IPS-NIHi7 (cell line): ENCODE measurements at regions not wholly inside any gene's neighbourhood (a gene's known extent, or its start where the extent isn't known, plus 50 kb on each side); places are given as distances from the start of the nearest gene placed in this dataset.

Source experiments
- DNase-seq: peaks from one replicate; pipeline ENCODE4 v3.0.0; 2012; ENCODE audit warnings: mixed read lengths; ENCODE audit errors: extremely low spot score

DNA sequence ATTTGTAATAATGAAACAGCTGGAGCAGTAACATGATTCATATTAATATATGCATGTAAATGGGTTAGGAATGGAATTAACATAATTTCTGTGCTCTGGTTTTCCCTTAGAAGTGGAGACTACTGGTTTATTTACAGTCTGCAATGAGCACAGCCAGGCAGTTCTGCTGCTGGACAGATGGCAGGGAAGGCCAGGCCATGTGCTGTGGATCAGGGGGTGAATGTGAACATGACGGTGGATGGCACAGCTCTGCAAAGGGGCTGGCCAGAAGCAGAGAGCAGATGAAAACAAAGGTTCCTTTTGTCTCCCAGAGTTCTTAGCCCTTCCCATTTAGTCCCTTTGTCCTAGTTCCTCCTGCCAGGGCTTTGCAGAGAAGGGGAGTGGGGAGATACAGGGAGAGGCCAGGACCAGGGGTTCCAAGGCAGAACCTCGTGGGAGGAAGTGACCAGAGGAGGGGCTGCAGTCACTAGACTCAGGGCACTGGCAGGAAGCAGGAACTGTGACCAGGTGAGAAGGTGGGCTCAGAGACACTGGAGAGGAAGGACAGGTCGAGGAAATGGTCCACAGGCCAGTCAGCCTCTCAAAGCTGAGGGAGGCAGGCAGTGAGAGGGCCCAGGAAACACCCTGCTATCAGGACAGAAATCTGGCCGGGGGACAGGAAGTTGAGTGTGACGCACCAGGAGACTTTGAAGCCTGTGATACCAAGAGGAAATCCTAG is 112.9 kb upstream of the ATP8B1 start:
- no peak for DNase-seq

- no peak for DNase-seq
Observed at GRCh38 chr18:57915248-57915647, 112.1 kb upstream of the ATP8B1 start.

DNA sequence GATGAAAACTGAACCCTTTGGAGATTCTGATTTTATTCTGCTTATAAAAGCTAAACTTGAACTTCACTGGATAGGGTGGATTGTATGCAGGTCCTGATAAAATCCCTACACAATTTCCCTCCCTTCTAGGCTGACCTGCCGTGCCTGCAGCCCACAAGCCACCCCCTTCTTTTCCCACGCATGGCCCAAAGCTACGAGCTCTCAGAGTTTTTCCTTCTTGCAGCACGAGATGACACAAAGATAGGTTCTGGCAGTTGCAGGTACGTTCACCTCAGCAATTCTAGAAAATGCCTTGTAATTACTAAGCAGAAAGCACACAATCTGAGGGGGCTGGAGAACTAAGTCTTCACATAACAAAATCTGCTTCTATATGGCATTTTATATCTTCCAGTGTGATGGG is 110.6 kb upstream of the ATP8B1 start:
- DNase-seq, result no peak

DNA sequence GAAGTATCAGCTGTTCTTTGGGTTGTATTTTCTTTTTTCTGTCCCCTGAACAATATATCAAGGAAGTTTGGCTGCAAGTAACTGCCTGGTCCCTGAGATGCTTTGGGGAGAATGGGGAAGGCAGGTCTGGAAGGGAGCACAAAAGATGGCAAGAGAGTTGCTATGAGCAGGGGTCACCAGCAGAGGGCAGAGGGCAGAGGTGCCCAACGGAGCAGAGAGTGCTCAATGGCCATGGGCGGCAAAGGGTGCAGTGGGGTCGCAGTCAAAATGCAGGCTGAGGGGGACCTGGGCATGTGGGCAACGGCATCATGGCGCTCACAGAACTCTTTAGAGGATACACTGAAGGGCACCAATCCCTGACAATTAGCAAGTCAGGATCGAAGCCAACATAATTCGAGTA is 107.7 kb upstream of the ATP8B1 start:
- peak; percentile 83 for DNase-seq

DNA sequence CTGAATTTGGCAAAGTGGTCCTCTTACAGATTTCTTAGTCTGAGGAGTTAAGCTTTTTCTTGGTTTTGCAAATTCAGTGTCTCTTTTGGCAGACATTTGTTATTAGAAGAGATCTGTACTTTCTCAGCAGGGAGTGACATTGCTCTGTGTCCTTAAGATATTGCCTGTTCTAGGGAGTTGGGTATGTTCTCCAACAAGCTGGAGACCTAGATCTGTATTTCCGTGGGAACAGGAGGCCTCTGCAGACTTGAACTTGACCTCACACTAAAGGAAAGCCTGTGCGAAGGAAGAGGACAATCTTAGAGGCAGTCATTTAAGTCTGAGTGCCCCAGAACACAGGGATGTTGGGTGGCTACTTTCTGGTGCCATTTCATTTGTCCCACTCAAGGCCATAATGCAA is 107.0 kb upstream of the ATP8B1 start:
- DNase-seq, result no peak

GRCh38 chr18:57909620-57910019 is 106.5 kb upstream of the ATP8B1 start:
- no peak for DNase-seq

- no peak for DNase-seq
Observed at GRCh38 chr18:57908092-57908491, 105.0 kb upstream of the ATP8B1 start.

DNA sequence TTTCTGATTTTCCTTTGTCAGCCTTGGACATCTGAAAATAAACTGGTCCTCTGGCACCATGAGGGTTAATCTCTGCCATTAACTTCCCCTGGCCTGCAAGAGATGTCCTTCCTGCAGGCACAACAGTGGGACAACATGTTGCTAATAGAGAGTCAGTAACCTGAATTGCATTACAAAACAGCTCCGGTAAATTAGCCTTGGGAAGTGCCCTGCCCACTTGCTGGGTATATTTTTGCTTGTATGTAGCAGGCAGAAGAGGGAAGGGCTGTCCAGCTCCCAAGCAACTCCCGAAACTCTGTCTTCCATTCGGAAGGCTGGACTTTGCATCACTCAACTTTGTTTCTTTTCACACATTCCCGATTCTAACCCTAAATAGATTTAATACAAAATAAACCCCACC is 104.4 kb upstream of the ATP8B1 start:
- DNase-seq, result no peak

DNA sequence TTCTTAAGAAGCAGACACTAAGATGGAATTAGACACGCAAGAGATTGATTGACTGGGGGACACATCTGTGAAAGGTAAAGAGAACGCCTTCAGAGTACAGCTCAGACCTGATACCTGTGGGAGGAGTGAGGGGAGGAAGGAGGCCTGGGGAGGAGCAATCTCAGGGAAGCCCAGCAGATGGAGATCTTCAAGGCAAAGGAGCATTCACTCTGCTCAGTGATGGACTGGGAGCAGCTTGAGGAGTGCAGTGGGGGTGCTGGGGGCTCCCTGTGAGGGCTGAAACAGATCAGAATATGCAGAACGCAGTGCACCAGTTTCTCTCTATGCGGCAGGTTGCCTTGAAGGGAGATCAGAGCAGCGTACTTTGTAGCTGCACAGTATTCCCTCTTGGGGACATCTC is 103.7 kb upstream of the ATP8B1 start:
- DNase-seq, result peak; percentile 46

DNA sequence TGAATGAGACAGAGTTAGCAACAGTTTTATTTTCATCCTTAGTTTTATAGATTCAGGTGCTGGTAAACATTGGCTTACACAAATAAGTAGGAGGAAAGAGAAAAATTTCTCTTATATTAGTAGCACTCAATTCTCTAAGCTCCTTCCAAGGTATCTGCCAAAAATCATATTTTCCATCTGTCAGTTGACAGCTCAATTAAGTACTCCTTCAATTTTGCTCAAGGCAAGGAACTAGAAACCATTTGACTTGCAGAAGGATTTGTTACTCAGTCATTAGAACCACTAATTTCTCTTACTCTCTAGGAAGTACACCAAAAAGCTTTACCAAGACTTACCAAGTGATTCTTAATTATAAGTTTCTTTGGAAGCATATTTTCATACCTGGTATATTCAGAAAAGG is 101.4 kb upstream of the ATP8B1 start:
- no peak for DNase-seq

DNA sequence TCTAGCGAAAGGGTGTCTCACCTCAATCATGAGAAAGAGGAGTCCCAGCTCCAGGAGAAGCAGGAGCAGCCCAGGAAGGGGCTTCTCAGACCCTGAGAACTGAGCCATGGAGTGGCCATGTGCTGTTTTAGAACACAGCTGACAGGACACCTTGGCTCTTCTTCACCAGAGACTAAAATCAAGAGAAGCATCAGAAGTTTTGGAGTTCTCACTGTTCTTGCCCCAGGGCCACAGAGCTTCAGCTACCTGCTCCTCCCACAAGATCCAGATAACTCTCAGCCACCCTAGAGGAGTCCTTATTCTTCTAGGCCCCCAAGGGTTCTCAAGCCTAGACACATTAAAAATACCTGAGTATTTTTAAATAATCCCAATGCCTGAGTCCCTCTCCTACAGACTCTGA is 99.6 kb upstream of the ATP8B1 start:
- DNase-seq, result no peak

GRCh38 chr18:57901825-57902589 is 98.9 kb upstream of the ATP8B1 start:
- DNase-seq, result no peak

GRCh38 chr18:57900906-57901435 is 97.9 kb upstream of the ATP8B1 start:
- DNase-seq, result no peak

GRCh38 chr18:57898506-57899124 is 95.5 kb upstream of the ATP8B1 start:
- DNase-seq, result no peak

DNA sequence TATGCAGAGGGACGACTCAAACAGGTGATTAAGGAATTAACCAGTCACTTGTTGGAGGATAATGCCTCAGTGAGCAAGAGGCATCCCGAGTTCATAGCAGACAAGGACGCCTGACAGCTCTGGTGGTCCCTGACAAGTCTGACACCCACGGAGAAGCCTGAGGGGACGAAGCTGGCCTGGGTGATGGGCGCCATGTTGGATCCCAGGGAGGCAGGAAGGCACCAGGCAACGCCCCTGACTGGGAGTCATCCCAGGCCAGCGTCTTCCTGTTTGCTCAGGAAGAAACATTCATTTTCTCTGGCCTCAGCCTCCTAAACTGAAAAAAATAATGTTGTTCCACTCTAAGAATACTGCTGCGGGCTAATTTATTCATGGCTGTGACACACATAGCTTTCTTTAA is 92.1 kb upstream of the ATP8B1 start:
- DNase-seq, result no peak

DNA sequence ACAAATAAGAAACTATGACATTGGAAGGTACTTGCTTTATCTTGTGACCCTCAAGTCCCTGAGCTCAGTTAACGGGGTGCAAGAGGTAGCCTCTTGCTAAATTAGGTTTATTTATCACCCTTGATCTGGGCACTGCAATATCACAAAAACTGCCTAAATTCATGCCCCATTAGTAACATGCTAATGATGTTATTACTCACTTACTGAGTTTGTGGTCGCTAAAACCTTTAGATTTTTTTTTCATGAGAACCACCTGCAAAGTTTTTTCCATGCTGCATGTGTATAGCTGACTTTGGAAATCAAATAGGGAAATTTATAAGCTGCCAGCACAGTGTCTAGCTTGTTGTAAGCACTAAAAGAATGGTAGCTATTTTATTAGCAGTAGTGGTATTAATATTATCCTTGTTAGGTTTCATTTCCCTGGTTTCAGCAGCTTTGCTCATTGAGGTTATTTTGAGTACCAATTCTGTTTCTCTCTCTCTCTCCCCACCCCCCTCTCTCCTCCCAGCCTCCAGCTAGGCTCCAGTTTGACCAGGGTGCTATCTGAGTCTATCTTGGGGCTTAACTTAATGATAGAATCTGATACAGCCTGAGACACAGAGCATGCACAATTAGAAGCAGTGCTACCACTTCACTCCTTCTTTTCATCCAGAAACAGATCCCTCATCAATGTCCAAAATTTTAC is 88.7 kb upstream of the ATP8B1 start:
- no peak for DNase-seq

DNA sequence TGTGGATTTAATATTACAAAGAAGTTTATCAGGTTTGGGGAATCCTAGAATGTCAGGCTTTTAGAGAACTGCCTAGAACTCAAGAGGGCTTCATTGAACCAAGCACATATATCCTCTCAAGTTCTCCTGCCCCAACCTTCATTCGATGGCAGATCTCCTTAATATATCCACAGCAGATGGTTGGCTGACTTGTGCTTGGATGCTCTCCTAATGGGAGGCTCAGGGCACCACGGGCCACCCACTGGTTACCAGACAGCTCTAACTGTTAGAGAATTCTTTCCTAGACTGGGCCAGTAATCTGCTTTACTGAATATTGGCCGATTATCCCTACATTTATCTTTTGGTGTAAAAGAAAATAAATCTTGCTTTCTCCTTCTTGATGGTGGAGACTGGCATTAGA is 87.2 kb upstream of the ATP8B1 start:
- no peak for DNase-seq

DNA sequence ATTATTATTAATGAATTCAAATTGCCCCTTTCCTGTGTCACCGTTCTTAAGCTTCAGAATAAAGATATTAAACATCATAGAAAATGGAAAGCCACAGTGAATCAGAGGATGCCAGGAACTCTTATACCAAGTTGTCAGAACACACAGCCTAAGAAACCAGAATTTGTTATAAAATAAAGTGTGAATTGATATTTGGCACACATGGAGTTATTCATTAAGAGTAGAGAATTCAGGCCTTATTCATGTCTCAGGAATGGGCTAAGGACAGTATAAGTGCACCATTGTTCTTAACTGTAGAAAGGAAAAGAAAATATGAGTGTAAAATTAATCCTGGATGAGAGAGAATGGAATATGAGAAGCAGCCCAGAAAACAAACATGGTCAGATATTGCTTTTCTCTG is 86.7 kb upstream of the ATP8B1 start:
- no peak for DNase-seq

DNA sequence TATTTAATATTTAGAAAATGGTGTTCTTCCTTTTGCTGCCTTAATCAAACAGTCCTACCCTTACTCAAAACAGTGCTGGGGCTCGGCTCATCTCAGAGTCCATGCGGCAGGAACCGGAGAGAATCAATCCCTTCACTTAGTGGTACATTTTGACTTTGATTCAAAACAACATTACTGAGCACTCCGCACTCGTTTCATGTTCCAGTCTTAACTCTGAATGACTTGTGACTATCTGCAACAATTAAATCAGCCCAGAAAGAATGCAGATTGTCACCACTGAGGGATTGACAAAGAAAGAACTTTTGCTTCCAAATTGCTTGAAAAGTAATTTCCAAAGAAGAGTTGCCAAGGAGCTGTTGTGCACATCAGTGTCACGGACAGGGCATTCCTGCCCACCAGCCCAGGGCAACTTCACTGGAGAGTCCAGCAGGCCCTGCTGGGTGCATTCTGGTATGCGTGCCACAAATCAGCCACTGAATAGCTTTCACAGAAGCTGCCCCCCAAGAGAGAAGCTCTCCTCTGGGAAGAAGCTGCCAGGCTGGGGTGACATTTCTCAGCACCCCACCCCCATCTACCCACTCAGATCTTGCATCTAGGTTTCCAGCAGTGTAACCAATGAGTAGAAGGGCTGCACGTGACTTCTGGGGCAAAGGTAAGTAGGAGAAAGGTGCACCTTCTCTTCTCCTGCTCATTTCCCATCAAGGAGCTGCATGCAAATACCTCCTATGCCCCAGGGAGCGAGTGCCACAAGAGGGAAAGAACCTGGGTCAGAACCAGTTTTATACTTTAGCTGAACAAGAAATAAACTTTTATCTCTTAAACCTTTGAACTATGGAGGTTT is 84.6 kb upstream of the ATP8B1 start:
- DNase-seq, result no peak

DNA sequence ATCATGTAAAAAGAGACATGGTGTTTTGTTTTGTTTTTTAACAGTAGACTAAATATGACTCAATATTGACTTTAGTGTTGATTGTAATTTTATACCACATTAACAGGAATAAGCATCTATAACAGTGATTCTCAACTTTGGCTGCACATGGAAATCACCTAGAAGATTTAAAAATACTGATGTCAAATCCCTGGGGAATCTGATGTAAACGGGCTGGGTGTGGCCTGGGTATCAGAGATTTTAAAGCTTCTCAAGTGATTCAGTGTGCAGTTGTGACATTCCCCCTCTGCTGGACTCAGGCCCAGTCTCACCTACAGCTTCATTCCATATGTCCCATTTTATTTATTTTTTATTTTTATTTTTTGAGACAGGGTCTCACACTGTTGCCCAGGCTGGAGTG is 82.8 kb upstream of the ATP8B1 start:
- DNase-seq, result no peak

DNA sequence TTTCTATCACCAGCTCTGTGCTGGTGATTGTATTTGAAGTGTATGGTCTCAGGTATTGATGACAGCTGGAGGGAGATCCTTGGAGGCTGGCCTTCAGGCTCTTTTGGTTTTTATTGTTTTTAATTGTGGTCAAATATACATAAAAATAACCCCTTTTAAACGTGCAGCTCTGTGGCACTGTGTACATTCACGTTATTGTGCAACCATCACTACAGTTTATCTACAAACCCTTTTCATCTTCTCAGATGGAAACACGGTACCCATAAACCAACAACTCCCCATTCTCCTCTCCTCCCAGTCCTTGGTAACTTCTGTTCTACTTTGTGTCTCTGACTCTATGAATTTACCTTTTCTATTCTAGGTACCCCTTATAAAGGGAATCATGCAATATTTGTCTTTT is 79.3 kb upstream of the ATP8B1 start:
- no peak for DNase-seq
